Mucosa of gallbladder (tissue), 1 donor: ENCODE measurements at regions not wholly inside any gene's neighbourhood (a gene's known extent, or its start where the extent isn't known, plus 50 kb on each side); places are given as distances from the start of the nearest gene placed in this dataset.

Experiments
- DNase-seq: peaks from one replicate; pipeline ENCODE4 v3.0.0-alpha.2; 2020; ENCODE audit warnings: low spot score
- donor health status: DM: no; HTN: no; CAD: no.

- DNase-seq: no peak
Observed at GRCh38 chr5:63726496-63726895, 235.7 kb downstream of the HTR1A start.

DNA sequence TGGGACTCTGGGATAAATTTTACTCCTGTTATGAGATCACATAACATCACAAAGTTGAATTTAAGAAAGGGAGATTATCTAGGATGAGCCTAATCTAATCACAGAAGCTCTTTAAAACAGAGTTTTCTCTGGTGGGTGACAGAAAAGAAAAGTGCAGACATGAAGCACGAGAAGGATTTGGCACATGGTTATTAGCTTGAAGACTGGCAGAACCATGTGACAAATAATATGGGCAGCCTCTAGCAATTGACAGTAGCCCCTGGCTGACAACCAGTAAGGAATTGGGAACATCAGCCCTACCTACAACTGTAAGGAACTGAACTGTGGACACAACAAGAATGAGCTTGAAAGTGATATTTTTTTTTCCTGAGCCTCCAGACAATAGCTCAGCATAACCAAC lies 243.1 kb downstream of the HTR1A start:
- no peak for DNase-seq

DNA sequence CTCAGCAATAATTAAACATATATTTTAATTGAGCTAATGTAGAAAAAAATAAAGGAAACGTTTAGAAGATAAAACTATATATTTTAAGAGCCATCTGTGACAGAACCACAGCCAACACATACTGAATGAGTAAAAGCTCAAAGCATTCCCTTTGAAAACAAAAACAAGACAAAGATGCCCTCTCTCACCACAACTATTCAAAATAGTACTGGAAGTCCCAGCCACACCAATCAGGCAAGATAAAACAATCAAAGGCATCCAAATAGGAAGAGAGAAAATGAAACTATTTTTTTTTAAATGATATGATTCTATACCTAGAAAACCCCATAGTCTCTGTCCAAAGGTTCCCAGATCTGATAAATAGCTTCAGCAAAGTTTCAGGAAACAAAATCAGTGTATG lies 262.0 kb downstream of the HTR1A start:
- no peak for DNase-seq

DNA sequence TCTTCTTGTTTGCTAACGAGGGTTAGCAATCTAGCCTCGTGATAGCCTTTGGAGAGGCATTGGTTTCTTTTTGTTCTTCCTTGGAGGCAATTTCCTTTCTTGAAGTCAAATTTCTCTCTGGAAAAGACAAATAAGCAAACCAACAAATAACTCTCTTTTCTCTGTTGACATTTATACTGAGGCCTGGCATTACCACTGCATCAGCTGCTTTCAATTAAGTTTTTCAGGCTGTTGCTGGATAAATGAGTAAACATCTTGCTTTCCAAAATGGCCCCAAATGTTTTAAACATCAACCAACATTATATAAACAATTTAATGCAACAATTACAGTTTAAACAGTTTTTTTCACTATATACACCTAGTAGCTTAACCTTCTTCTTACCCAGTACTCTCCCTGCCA lies 264.4 kb downstream of the HTR1A start:
- no peak for DNase-seq

- DNase-seq: no peak
Observed at GRCh38 chr5:63690546-63690945, 271.7 kb downstream of the HTR1A start.

DNA sequence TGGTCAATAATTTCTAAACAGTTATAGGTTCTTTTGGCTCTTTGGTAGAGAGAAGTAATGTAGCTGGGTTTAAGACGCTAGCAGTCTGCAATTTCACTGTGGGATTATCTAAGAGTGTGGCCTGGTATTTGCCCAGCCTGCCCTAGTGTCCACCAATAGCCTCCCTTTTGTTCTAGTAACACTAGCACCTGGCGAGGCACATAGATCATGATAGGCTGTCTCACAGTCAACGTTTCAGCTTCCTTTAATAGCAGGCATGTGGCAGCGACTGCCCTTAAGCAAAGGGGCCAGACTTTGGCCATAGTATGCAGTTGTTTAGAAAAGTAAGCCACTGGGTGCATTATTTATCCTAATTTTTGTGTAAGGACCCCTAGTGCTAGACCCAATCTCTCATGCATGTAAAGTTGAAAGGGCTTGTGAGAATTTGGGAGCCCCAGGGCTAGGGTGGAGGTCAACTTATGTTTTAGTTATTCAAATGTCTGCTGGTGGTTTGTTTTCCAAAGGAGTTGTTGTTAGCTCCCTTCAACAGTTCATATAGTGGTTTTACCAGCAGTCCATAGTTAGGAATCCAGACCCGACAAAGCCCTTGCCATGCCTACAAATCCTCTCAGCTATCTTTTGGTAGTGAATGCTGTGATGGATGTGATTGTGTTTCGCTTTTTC lies 274.3 kb downstream of the HTR1A start:
- no peak for DNase-seq

GRCh38 chr5:63686938-63687337 lies 275.3 kb downstream of the HTR1A start:
- DNase-seq: peak; percentile 11

GRCh38 chr5:63686181-63686580 lies 276.1 kb downstream of the HTR1A start:
- no peak for DNase-seq

DNA sequence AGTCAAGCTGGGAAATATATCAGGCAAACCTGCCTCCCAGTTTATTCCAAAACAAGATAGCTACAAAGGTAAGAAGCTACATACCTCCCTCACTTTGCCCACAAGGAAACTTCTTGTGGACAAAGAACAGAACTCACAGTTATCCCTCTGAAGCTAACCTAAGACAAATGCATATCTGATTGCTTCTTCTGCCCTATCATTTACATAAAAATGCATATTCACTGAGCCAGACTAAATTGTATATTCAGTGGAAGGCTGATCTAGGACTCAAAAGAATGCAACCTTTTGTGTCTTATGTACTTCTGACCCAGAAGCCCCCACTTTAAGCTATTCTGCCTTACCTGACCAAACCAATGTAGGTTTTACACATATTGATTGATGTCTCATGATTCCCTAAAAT lies 276.8 kb downstream of the HTR1A start:
- DNase-seq: no peak

DNA sequence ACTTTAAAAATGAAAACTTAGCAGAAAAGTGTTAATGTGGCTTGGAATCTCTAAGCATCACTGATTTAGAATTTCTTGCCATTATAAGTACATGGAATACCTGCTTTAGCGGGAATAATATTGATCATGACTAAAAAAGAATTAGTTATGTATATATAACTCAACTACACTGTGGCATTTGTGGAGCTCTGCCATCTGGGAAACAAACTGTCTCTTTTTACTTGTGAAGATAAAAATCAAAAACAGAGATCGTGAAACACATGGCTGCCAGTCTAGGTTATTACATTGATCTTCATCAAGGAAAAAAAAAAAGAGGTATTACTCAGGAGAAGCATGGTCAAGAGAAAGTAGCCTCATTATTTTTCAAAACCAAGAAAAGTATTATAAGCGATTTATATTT lies 287.4 kb downstream of the HTR1A start:
- DNase-seq: no peak

DNA sequence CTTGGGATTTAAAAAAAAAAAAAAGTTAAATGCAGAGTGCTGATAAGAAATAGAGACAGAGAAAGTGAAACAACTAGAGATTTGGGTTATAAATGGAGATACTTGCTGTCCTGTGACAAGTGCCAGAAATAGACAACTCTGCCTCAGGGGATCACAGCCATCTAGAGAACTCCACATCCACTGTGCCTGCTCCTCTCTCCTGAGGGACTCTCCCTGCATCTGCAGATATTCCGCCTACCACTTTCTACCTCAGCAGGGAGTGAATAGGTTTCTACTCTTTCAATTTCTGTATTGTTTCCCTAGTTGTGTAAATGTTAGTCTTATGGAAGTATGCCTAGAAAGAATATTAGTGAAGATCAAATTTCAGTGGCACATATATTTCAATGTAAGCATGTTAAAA lies 307.2 kb downstream of the HTR1A start:
- no peak for DNase-seq

GRCh38 chr5:63650581-63650980 lies 311.7 kb downstream of the HTR1A start:
- no peak for DNase-seq

DNA sequence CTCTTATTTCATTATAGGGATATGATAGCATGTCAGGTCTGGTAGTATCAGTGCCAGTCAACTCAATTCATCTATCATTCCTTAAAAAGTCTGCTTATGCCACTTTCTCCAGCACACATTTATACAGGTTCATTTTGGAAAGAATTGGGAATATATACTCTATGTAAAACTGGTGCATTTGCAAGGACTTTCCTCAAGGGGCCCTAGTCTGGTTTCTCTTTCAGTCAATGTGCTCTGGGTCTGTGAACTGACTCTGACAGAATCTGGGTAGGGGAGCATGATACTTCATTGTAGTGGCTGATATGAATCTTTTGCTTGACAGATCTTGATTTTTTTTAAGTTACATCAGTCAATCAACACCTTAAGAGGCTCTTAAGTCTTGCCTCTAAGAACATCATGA lies 313.9 kb downstream of the HTR1A start:
- no peak for DNase-seq

DNA sequence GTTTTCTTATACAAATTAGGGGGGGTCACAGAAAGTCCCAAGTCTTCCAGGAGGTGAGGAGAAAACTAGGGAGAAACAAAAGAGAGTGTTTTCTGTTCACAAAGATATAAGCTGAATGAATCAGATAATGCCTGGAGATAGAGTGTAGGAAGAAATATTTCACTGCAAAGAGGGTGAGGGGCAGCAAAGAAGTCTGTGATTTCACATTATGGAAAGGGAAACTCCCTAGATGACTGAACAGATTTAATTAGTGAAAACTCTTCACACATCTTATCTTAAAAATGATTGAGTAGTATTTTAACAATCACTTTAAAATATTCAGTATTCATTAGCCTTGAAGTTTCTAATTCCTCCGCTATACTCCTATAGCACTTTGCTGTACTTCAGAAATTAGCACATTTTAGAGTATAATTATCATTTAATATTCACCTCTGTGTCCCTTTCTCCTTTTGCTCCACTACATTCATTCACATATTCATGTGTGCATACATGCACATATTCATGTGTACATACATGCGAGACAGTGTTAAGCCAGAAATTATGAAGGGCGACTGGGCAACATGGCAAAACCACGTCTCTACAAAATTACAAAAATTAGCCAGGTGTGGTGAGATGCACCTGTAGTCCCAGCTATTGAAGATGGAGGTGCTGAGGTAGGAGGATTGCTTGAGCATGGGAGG lies 332.2 kb downstream of the HTR1A start:
- DNase-seq: no peak

- DNase-seq: no peak
Observed at GRCh38 chr5:63613442-63613841, 348.8 kb downstream of the HTR1A start.

GRCh38 chr5:63603996-63604395 lies 358.2 kb downstream of the HTR1A start:
- DNase-seq: no peak

- DNase-seq: no peak
Observed at GRCh38 chr5:63602971-63603370, 359.3 kb downstream of the HTR1A start.

DNA sequence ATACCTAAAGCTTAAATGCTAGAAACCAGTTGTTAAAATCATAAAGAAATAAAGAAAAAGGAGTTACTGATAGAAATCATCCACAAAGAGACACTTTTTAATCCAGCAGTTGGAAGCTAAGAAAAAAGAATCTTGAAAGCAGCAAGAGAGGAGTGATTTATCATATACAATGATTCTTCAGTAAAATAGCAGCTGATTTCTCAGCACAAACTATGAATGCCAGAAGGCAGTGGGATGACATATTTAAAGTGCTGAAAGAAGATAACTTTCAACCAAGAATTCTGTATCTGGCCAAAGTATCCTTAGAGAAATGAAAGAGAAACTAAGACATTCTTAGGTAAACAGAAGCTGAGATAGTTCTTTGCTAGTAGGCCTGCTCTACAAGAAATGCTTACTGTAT lies 366.0 kb downstream of the HTR1A start:
- DNase-seq: no peak

DNA sequence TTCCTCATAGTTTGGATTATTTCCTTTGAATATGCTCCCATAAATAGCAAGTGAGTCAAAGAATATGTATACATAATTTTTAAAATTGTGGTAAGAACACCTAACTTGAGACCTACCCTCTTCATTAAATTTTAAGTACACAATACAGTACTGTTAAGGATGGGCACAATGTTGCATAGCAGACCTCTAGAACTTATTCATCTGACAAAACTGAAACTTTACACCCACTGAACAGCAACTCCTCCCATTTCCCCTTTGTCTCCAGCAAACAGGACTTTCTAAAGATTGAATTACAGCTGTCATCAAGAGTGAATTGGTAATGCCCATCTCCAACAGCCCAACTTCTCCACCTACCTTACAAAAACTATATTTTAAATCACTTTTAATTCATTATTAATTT lies 388.9 kb downstream of the HTR1A start:
- no peak for DNase-seq

DNA sequence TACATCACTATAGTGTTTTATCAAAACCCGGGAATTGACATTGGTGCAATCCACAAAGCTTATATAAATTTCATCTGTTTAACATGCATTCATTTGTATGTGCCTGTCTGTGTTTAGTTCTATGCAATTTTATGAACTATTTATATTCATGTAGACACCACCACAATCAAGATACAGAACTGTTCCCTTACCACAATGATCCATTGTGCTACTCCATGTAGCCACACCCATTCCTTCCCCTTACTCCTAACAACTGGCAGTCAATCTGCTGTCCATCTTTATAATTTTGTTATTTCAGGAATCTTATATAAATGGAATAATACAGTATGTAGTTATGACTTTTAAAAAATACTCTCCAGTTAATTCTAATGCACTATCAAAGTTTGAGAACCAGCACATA lies 389.5 kb downstream of the HTR1A start:
- no peak for DNase-seq

DNA sequence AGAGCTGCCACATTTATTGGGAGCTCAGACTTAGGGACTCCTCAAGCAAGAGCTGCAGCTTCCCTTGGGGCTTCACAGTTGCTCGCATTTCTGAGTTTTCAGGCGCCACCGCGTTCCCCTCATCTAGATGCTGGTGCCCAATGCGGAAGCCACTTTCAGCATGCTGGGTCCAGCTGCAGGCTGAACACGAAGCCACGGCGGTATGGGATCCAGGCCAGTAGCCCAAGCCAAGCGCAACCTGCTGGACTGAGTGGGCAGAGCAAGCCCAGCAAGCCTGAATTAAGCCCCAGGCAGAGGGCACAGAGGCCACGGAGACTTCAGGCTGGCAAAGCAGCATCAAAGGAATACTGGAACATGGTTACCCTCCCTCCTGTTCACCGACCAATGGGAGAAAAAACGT lies 391.5 kb downstream of the HTR1A start:
- no peak for DNase-seq

DNA sequence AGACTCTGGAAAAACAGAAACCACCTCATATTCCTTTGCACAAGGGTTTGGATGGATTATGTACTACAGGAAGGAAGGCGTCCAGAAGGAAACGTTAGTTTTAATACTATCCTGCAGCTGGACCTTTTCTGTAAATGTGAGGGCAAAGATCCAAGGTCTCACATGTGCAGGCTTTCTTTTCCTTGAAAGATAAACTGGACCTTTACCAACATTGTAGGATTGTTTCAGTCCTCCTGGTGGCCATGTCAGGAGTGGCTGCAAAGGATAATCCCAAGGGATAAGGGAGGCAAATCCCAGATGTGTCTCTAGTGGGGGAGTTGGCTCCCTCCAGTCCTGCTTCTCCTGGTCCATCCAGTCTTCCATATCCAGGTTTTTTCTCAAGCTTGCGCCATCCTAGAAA lies 397.5 kb downstream of the HTR1A start:
- DNase-seq: no peak

DNA sequence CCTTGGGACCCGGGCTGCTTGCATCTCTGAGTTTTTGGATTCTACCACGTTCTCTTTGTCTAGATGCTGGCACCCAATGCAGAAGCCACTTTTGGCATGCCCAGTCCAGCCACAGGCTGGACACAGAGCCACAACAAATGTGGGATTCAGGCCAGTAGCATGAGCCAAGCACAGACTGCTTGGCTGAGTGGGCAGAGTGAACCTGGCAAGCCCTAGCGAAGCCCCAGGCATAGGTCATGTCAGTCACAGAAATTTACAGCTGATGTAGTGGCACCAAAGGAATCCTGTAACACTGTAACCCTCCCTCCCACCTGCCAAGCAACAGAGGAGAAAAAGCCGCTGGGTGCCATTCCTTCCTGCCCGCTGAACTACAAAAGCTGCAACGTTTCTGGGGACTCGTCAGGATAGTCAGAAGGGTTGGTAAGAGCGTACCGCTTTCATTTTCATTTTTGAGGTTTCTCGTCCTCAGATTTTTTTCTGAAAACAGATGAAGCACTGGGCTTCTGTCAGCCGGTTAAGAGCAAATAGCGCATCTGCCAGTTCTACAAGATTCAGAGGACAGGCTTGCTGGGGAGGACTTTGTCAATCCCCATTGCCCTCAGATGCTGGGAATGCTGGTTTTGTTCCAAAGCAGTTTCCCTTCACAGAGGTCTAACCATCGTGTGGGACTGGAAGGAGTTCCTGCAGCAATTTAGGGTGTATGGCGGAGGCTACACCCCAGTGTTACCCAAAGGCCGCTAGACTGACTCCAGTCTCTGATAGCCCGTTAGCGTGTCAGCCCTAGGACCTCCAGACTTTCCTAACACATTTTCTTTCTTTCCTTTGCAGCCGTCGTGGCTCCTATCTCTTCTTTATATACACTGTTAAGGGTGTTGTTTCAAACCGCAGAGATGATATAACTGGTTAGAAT lies 399.0 kb downstream of the HTR1A start:
- DNase-seq: no peak
